ENCODE measurements at regions not wholly inside any gene's neighbourhood (a gene's known extent, or its start where the extent isn't known, plus 50 kb on each side); places are given as distances from the start of the nearest gene placed in this dataset.
"Not testable (repeated sequence)": the region's sequence is repeated elsewhere in the genome, so short reads cannot be mapped to it uniquely, and the experiment has no call there.

- in situ Hi-C loops (cut with MboI; ENCODE audit: low sequenced_read_pairs), result loop anchor here (25.0 kb wide), 1 partner anchor 568 kb away; no protein-coding TSS in a partner anchor
These were observed 93.2 kb downstream of the AKR1D1 start for GRCh38 chr7:138169441-138169851.

GRCh38 chr7:138170298-138170697, 94.0 kb downstream of the AKR1D1 start:
- in situ Hi-C loops (cut with MboI; ENCODE audit: low sequenced_read_pairs), result loop anchor here (25.0 kb wide), 1 partner anchor 567 kb away; no protein-coding TSS in a partner anchor

DNA sequence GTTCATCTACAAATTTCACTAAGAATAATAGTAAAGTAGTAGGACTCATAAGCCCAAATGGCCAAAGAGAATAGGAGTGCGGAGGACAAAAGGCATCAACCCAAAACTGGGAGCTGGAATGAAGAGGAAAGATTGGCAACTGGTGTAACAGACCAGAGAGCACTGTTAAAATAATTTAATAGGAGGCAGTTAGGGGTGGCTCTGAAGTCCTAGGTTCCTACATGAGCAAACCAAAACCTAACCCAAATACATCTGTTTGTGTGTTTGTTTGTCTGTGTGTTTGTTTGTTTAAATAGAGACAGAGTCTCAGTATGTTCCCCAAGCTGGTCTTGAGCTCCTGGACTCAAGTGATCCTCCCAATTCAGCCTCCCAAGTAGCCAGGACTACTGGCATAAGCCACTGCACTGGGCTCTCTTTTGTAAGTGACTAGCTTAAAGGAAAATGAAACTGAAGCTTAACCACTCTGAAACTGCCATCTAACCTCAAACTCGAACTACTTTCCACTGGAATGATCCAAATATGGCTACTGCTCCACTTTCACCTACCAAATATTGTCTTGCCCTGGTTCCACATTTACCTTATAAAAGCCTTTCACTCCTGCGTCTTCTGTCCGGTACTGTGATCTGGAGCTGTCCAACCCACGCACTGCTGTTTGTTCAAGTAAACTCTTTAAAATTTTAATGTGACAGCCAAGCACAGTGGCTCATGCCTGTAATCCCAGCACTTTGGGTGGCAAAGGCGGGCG, 94.9 kb downstream of the AKR1D1 start:
- in situ Hi-C loops (cut with MboI; ENCODE audit: low sequenced_read_pairs), result loop anchor here (25.0 kb wide), 1 partner anchor 566 kb away; no protein-coding TSS in a partner anchor

DNA sequence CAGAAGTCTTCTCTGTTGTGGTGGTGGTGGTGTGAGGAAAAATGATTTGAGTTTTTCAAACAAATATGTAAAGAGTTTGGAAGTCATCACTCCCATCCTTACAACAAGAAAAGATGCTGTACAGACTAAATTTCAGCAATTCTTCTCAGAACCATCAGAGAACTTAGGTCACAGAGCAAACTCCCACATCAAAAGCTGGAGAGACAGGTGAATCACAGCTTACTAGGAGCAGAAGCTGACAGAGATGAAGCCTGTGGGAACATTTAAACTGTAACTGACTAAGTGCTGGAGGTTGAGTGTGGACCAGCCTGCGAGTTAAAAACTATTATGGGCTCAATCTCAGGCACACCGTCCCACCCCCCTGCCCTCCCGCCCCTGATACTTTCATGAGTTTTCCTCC, 97.3 kb downstream of the AKR1D1 start:
- in situ Hi-C loops (cut with MboI; ENCODE audit: low sequenced_read_pairs), result loop anchor here (25.0 kb wide), 1 partner anchor 564 kb away; no protein-coding TSS in a partner anchor

DNA sequence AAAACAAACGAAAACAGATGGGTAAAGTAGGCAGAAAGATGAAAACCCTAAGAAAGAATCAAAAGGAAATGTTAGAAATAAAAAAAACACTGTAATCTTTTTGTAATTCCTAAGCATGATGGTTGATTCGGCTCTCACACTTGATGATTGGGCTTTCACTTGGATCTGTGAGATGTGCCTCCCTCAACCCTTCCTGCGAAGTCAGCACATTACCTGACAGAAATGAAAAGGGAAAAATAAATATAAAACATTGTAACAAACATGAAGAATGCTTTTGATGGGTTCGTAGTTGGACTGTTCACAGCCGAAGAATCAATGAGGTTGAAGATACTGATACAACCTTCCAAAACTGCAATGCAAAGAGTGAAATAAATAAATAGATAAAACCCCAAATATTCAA, 99.8 kb downstream of the AKR1D1 start:
- in situ Hi-C loops (cut with MboI; ENCODE audit: low sequenced_read_pairs), result no loop called here

DNA sequence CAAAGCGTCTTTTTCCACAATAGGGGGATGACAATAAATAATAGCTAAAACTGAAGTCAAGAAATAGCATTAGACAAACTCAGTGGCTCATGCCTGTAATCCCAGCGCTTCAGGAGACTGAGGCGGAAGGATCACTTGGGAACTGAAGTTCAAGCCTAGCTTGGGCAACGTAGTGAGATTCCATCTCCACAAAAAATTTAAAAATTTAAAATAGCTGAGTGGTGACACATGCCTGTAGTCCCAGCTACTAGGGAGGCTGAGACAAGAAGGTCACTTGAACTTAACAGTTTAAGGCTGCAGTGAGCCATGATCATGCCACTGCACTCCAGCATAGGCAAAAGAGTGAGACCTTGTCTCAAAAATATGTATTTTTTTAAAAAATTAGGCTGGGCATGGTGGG, 107.9 kb downstream of the AKR1D1 start:
- in situ Hi-C loops (cut with MboI; ENCODE audit: low sequenced_read_pairs), result no loop called here

- in situ Hi-C loops (cut with MboI; ENCODE audit: low sequenced_read_pairs), result no loop called here
These were observed 109.1 kb downstream of the AKR1D1 start for GRCh38 chr7:138185132-138185908.

- in situ Hi-C loops (cut with MboI; ENCODE audit: low sequenced_read_pairs), result no loop called here
These were observed 110.7 kb downstream of the AKR1D1 start for GRCh38 chr7:138186951-138187351.

DNA sequence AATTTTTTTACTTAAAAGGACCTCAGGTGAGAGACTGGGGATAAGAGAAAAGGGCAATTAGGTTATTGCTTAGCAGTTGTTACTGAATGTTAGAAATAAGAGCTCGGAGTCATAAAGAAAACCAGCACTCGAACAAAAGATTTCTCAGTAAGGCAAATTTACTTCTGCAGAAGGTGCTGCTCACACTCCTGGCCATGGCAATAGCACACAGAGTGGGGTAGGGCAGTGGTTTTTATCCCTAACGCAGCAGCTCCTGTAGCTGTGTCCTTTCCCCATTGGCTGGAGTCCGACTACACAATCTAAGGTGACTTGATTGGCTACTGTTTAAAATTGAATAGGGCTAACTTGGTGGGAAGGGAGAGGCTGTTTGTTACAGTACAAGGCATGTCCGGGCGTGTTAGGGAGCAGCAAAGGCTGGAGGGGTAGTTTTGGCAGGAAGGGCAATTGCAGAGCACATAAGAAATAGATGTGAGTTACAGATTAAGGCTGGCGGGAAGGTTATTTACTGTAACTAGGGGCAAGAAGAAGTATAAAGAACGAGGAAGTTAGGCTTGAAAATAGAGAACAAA, 112.1 kb downstream of the AKR1D1 start:
- in situ Hi-C loops (cut with MboI; ENCODE audit: low sequenced_read_pairs), result no loop called here

- in situ Hi-C loops (cut with MboI; ENCODE audit: low sequenced_read_pairs), result no loop called here
These were observed 118.3 kb downstream of the AKR1D1 start for GRCh38 chr7:138194567-138194966.

DNA sequence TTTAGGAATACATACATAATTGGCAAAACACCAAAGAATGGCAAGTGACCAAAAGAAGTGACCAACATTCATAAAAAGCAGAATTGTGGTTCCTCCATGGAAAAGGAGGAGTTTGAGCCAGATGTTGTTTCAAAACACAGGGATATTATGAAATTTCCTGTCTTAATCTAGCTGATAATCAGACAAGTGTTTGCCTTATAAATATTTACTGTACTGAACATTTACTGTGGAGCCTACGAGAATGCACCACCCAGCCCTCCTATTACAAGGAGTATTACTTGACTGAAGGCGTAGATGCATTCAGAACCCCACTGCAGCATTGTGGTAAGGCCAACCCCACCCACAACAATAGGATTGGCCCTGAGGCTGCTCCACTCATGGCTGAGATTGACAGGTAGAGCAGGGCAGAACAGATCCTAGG, 118.9 kb downstream of the AKR1D1 start:
- in situ Hi-C loops (cut with MboI; ENCODE audit: low sequenced_read_pairs), result no loop called here

- in situ Hi-C loops (cut with MboI; ENCODE audit: low sequenced_read_pairs), result not testable (repeated sequence)
These were observed 120.3 kb downstream of the AKR1D1 start for GRCh38 chr7:138196503-138196946.

DNA sequence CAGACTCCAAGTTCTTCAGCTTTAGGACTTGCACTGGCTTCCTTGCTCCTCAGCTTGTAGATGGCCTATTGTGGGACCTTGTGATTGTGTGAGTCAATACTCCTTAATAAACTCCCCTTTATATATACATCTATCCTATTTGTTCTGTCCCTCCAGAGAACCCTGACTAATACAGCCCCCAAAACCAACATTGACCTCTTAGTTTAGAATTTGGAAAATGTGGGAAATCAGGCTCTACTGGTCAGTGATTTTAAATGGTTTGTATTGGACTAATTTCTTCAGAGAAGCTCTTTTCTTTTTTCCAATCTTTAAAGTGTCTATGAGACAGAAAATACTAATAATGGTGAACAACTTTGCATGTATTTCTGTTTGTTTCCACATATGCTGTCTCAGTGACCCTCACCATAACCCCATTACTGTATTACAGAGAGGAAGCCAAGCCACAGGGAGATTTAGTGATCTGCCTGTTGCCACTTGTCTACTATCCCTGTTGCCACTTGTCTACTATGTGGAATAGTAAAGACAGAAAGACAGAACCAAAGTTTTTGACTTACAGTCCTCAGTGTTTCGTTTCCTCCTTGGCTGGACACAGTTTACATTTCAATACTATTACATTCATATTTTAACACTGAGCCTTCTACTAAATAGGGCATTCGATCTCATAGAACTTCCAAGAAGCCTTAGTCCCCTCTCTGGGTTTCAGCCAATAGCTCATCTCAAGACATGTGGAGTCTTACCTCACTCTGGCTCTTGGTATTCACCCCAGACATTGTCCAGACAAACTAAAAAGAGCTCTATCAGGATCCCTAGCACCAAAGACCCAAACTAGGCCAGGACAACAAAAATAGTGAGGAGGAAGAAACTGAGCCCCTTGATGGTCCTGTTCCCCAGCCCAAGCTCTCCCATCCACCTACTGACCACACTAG, 121.0 kb downstream of the AKR1D1 start:
- in situ Hi-C loops (cut with MboI; ENCODE audit: low sequenced_read_pairs), result no loop called here

DNA sequence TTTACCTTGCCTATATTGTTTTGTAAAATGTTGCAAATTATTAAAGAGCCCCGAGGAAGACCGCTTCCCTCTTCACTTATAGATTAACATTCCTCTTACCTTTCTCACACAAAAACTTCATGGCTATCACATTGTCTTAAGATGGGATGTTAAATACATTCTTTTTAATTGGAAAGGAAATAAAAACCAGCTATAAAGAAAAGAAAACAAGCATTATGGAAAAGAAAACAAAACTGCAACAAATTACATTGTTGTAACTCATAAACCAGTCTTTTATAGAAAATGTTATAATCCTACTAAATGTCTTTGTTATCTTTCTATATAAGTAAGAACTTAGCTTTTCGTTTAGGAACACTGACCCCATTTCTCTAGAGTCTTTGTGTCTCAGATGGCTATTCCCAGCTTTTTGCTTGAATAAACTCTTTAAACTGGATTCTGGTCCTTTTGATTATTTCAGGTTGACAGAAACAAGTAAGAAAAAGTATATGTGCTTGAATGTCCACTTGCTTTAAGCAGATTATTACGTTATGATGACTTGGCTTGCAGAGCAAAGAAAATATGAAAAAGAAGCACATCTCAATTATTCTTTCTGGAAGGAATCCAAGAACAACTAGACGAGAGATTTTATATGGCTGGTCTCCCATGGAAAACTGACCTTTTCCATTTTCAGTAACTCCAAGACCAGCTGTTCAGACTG, 128.2 kb downstream of the AKR1D1 start:
- in situ Hi-C loops (cut with MboI; ENCODE audit: low sequenced_read_pairs), result no loop called here

GRCh38 chr7:138204982-138205298, 128.7 kb downstream of the AKR1D1 start:
- in situ Hi-C loops (cut with MboI; ENCODE audit: low sequenced_read_pairs), result no loop called here

- in situ Hi-C loops (cut with MboI; ENCODE audit: low sequenced_read_pairs), result no loop called here
These were observed 129.4 kb downstream of the AKR1D1 start for GRCh38 chr7:138205614-138206150.

- in situ Hi-C loops (cut with MboI; ENCODE audit: low sequenced_read_pairs), result no loop called here
These were observed 131.3 kb downstream of the AKR1D1 start for GRCh38 chr7:138207555-138207971.

GRCh38 chr7:138208142-138208570, 131.9 kb downstream of the AKR1D1 start:
- in situ Hi-C loops (cut with MboI; ENCODE audit: low sequenced_read_pairs), result no loop called here

DNA sequence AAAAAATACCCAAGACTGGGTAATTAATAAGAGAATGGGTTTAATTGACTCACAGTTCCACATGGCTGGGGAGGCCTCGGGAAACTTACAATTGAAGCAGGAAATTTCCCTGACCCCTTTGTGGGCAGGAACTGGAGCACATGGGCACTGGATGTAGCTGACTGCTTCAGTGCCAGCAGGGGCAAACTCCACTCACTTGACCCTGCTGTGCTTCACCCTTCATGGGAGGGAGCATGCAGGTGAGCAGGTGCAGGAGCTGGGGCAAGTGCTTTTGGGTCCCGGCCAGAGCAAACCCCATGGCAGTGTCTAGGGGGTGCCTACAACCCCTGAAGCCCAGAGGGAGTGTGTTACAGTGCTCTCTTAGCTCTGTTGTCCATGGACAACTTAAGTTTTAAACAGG, 132.6 kb downstream of the AKR1D1 start:
- in situ Hi-C loops (cut with MboI; ENCODE audit: low sequenced_read_pairs), result no loop called here

- in situ Hi-C loops (cut with MboI; ENCODE audit: low sequenced_read_pairs), result no loop called here
These were observed 136.1 kb downstream of the AKR1D1 start for GRCh38 chr7:138212314-138212713.

Measured in HL-60/S4 treated with retinoic acid at 250 ng/mL for 4 days and 3 days (cell line).